ENCODE measurements at regions not wholly inside any gene's neighbourhood (a gene's known extent, or its start where the extent isn't known, plus 50 kb on each side); places are given as distances from the start of the nearest gene placed in this dataset.

DNA sequence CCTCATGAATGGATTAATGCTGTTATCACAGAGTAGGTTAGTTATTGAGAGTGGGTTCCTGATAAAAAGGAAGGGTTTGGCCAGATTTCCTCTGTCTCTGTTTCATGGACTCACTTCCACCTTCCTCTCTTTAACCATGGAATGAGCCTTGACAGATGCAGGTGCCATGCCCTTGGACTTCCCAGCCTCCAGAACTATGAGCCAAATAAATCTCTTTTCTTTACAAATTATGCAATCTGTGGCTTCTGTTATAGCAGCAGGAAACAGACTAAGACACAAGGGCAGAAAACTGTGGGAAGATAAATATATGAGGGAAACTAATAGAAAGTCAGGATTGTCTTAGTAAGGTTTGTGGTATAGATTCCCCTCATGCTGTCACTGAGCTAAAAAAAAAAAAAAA is 106.5 kb downstream of the QRSL1 start:
- no peak overlapping the region for H2AFZ ChIP-seq (ENCODE audit: control insufficient read depth, low read depth, low read length)
- no peak for DNase-seq (ENCODE audit: low read depth, low spot score)
- intact Hi-C loops (cut with micrococcal nuclease; ENCODE audit: unreplicated experiment) (no loop called here), in situ Hi-C loops (cut with MboI) (no loop called here)
- H3K79me2 ChIP-seq (ENCODE audit: control insufficient read depth, insufficient read depth, low read length) = no peaks in the 10 kb centered on the region
- no peaks in the 10 kb centered on the region for H4K20me1 ChIP-seq (ENCODE audit: control insufficient read depth, insufficient read depth)
- H3K9me3 ChIP-seq (replicated peaks; ENCODE audit: control insufficient read depth, insufficient read depth, low read length) = no peaks in the 10 kb centered on the region
- FAIRE-seq = no peak
- H3K27ac ChIP-seq (ENCODE audit: control insufficient read depth, insufficient read depth) = no peak overlapping the region
- ChIA-PET RAD21 (ENCODE audit: unreplicated experiment) (no interaction called here), POLR2A (interaction anchor here (0.5 kb wide), 1 partner anchor 197 kb away, joined by 3 read pairs; no protein-coding TSS in a partner anchor), CTCF (interaction anchor here (0.8 kb wide), 1 partner anchor 12 kb away, joined by 3 read pairs; no protein-coding TSS in a partner anchor), SMC1A (ENCODE audit: uncharacterized antibody, unreplicated experiment) (interaction anchor here (0.7 to 2.0 kb wide), 3 partner anchors 10 to 1046 kb away, joined by 3 to 6 read pairs (median 4); no protein-coding TSS in a partner anchor)
- H3K4me3 ChIP-seq = no peak overlapping the region
- H3K9ac ChIP-seq (ENCODE audit: control insufficient read depth, insufficient read depth, low read length) = no peak overlapping the region
- H3K27me3 ChIP-seq (replicated peaks in 1 of 2; ENCODE audit: control insufficient read depth in 2 of 2, insufficient read depth in 2 of 2, low read length in 1 of 2) = peaks cover 0 to 2% of the 10 kb centered on the region in 2 experiments; a peak in 2 of 4 replicates
- TF ChIP-seq CREB1 (IDR thresholded peaks at IDR 0.05; ENCODE audit: low read depth) (no peak), KAT2A (conservative IDR thresholded peaks at IDR 0.05; ENCODE audit: control insufficient read depth, low read depth, low read length) (no peak), RBBP5 (conservative IDR thresholded peaks at IDR 0.05) (no peak), POLR2AphosphoS5 (IDR thresholded peaks at IDR 0.05; ENCODE audit: low read length) (no peak), WRNIP1 (IDR thresholded peaks at IDR 0.05; ENCODE audit: borderline replicate concordance, low read depth, low read length) (no peak), ZNF207 (IDR thresholded peaks at IDR 0.05; ENCODE audit: borderline replicate concordance) (no peak), MEF2B (IDR thresholded peaks at IDR 0.05; ENCODE audit: partially characterized antibody, poor library complexity, severe bottlenecking) (no peak), BMI1 (IDR thresholded peaks at IDR 0.05; ENCODE audit: borderline replicate concordance) (no peak)
- TF ChIP-seq, protein P1, sequence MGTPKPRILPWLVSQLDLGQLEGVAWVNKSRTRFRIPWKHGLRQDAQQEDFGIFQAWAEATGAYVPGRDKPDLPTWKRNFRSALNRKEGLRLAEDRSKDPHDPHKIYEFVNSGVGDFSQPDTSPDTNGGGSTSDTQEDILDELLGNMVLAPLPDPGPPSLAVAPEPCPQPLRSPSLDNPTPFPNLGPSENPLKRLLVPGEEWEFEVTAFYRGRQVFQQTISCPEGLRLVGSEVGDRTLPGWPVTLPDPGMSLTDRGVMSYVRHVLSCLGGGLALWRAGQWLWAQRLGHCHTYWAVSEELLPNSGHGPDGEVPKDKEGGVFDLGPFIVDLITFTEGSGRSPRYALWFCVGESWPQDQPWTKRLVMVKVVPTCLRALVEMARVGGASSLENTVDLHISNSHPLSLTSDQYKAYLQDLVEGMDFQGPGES (IDR thresholded peaks at IDR 0.05) = no peak
- TF ChIP-seq, protein P2, sequence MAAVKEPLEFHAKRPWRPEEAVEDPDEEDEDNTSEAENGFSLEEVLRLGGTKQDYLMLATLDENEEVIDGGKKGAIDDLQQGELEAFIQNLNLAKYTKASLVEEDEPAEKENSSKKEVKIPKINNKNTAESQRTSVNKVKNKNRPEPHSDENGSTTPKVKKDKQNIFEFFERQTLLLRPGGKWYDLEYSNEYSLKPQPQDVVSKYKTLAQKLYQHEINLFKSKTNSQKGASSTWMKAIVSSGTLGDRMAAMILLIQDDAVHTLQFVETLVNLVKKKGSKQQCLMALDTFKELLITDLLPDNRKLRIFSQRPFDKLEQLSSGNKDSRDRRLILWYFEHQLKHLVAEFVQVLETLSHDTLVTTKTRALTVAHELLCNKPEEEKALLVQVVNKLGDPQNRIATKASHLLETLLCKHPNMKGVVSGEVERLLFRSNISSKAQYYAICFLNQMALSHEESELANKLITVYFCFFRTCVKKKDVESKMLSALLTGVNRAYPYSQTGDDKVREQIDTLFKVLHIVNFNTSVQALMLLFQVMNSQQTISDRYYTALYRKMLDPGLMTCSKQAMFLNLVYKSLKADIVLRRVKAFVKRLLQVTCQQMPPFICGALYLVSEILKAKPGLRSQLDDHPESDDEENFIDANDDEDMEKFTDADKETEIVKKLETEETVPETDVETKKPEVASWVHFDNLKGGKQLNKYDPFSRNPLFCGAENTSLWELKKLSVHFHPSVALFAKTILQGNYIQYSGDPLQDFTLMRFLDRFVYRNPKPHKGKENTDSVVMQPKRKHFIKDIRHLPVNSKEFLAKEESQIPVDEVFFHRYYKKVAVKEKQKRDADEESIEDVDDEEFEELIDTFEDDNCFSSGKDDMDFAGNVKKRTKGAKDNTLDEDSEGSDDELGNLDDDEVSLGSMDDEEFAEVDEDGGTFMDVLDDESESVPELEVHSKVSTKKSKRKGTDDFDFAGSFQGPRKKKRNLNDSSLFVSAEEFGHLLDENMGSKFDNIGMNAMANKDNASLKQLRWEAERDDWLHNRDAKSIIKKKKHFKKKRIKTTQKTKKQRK (IDR thresholded peaks at IDR 0.05; ENCODE audit: low read depth, low read length) = no peak
- TF ChIP-seq, protein P3, sequence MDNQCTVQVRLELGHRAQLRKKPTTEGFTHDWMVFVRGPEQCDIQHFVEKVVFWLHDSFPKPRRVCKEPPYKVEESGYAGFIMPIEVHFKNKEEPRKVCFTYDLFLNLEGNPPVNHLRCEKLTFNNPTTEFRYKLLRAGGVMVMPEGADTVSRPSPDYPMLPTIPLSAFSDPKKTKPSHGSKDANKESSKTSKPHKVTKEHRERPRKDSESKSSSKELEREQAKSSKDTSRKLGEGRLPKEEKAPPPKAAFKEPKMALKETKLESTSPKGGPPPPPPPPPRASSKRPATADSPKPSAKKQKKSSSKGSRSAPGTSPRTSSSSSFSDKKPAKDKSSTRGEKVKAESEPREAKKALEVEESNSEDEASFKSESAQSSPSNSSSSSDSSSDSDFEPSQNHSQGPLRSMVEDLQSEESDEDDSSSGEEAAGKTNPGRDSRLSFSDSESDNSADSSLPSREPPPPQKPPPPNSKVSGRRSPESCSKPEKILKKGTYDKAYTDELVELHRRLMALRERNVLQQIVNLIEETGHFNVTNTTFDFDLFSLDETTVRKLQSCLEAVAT (IDR thresholded peaks at IDR 0.05) = no peak
- no peaks in the 10 kb centered on the region for H3K4me1 ChIP-seq (ENCODE audit: control insufficient read depth, insufficient read depth, low read length)
- H3K4me2 ChIP-seq (ENCODE audit: control insufficient read depth, insufficient read depth) = no peak overlapping the region
- no peaks in the 10 kb centered on the region for H3K36me3 ChIP-seq (ENCODE audit: control insufficient read depth in 2 of 2, insufficient read depth in 2 of 2, low read length in 1 of 2)
- no TSS peak for BruUV-seq (replicated peaks)
- ATAC-seq = no peak
